Lower leg skin (tissue), 4 donors: ENCODE measurements at regions not wholly inside any gene's neighbourhood (a gene's known extent, or its start where the extent isn't known, plus 50 kb on each side); places are given as distances from the start of the nearest gene placed in this dataset.

ENCODE experiments used
- DNase-seq, 2 donors: peaks; one replicate each; pipeline ENCODE4 v3.0.0-alpha.2; 2019; ENCODE audit warnings: low spot score in 2 of 2
- H3K4me3 ChIP-seq: fragments of 200-600 bp; sonication (generic); 2 replicates; pipeline ENCODE4 v1.5.1; 2017; ENCODE audit warnings: mild to moderate bottlenecking, low read depth; ENCODE audit not compliant: poor library complexity, severe bottlenecking
- POLR2A ChIP-seq, 2 donors: fragments of 450-650 bp; IDR thresholded peaks; one replicate each; pipeline ENCODE4 v1.6.1; 2016 to 2017; ENCODE audit warnings: antibody characterized with exemption in 2 of 2, mild to moderate bottlenecking in 1 of 2, moderate library complexity in 1 of 2
- WGBS, 2 donors: methylation state at CpG; one replicate each; pipeline ENCODE4 v1.1.5; 2018; 5-methylcytosine and 5-hydroxymethylcytosine counted together
- intact Hi-C: fragments of 100-400 bp; cut with DNase I; formaldehyde crosslinking; loops from one replicate; pipeline ENCODE4 v1.15.0; 2023; ENCODE audit warnings: low total_unique reads
- TF ChIP-seq, protein P1 (sequence below), 3 donors: fragments of 450-650 bp; IDR thresholded peaks; one replicate each; pipeline ENCODE4 v1.5.1; 2016; ENCODE audit warnings: antibody characterized with exemption in 3 of 3, mild to moderate bottlenecking in 3 of 3, moderate library complexity in 2 of 3

- TF ChIP-seq POLR2A (IDR thresholded peaks at IDR 0.05): no peak
- TF ChIP-seq, protein P1, sequence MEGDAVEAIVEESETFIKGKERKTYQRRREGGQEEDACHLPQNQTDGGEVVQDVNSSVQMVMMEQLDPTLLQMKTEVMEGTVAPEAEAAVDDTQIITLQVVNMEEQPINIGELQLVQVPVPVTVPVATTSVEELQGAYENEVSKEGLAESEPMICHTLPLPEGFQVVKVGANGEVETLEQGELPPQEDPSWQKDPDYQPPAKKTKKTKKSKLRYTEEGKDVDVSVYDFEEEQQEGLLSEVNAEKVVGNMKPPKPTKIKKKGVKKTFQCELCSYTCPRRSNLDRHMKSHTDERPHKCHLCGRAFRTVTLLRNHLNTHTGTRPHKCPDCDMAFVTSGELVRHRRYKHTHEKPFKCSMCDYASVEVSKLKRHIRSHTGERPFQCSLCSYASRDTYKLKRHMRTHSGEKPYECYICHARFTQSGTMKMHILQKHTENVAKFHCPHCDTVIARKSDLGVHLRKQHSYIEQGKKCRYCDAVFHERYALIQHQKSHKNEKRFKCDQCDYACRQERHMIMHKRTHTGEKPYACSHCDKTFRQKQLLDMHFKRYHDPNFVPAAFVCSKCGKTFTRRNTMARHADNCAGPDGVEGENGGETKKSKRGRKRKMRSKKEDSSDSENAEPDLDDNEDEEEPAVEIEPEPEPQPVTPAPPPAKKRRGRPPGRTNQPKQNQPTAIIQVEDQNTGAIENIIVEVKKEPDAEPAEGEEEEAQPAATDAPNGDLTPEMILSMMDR (IDR thresholded peaks at IDR 0.05): no peak
- intact Hi-C loops: no loop called here
- whole genome bisulfite sequencing, 2 donors: 84 to 85% methylated on average over 6 of the region's 6 CpGs
- no peak overlapping the region for H3K4me3 ChIP-seq
- no peak for DNase-seq
These were observed 81.0 kb upstream of the STARD13 start for GRCh38 chr13:33366469-33367062.

GRCh38 chr13:33367171-33367895, 81.8 kb upstream of the STARD13 start:
- intact Hi-C loops: no loop called here
- H3K4me3 ChIP-seq: no peak overlapping the region
- 70 to 84% methylated on average over 2 of the region's 2 CpGs for WGBS, 2 donors
- DNase-seq: no peak
- no peak for TF ChIP-seq POLR2A (IDR thresholded peaks at IDR 0.05)
- TF ChIP-seq, protein P1 (IDR thresholded peaks at IDR 0.05): no peak

GRCh38 chr13:33367926-33368325, 82.4 kb upstream of the STARD13 start:
- TF ChIP-seq, protein P1 (IDR thresholded peaks at IDR 0.05): no peak
- no peak for TF ChIP-seq POLR2A (IDR thresholded peaks at IDR 0.05)
- WGBS, 2 donors: 72 to 79% methylated on average over 5 of the region's 5 CpGs
- DNase-seq: no peak
- no peak overlapping the region for H3K4me3 ChIP-seq
- intact Hi-C loops: no loop called here

DNA sequence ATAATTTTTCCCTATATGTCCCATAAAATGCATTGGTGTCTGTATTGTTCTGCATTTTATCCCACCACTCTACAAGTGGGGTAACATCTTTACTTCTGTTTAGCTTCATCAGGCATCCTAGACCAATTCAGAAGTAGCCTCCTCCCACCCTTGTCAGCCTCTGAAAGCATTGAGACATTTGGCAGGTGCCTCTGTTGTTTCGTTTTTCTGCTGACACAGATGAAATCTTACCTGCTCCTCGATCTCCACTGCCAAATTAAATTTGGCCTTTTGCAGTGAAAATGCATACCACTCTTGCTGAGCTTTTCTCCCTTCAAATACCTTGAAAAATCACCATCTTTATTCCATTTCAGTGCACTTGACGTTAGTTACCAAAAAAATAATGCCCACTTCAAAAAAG, 83.5 kb upstream of the STARD13 start:
- WGBS, 2 donors: 64 to 71% methylated on average over 3 of the region's 3 CpGs
- TF ChIP-seq POLR2A (IDR thresholded peaks at IDR 0.05): no peak
- TF ChIP-seq, protein P1 (IDR thresholded peaks at IDR 0.05): no peak
- no peak for DNase-seq
- intact Hi-C loops: no loop called here
- no peak overlapping the region for H3K4me3 ChIP-seq

GRCh38 chr13:33372251-33372919, 86.8 kb upstream of the STARD13 start:
- H3K4me3 ChIP-seq: no peak overlapping the region
- intact Hi-C loops: no loop called here
- no peak for TF ChIP-seq POLR2A (IDR thresholded peaks at IDR 0.05)
- TF ChIP-seq, protein P1 (IDR thresholded peaks at IDR 0.05): no peak
- no peak for DNase-seq
- WGBS, 2 donors: 74 to 80% methylated on average over 4 of the region's 4 CpGs
